Gastrocnemius medialis (tissue), 4 donors: ENCODE measurements at regions not wholly inside any gene's neighbourhood (a gene's known extent, or its start where the extent isn't known, plus 50 kb on each side); places are given as distances from the start of the nearest gene placed in this dataset.
"Not testable (repeated sequence)": the region's sequence is repeated elsewhere in the genome, so short reads cannot be mapped to it uniquely, and the experiment has no call there.

Experiments used
- POLR2A ChIP-seq, 2 donors: fragments of 450-650 bp; IDR thresholded peaks; one replicate each; pipeline ENCODE4 v1.6.1; 2017; ENCODE audit warnings: antibody characterized with exemption in 2 of 2, mild to moderate bottlenecking in 2 of 2, moderate library complexity in 2 of 2
- TF ChIP-seq, protein P1 (sequence below), 5 experiments: fragments of 450-650 bp in 3 of 5; fragments of 200-600 bp in 2 of 5; sonication (generic) in 2 of 5; IDR thresholded peaks in 4 of 5; conservative IDR thresholded peaks in 1 of 5; 1 replicate in 4 of 5; 2 replicates in 1 of 5; pipeline ENCODE4 v1.5.1; 2016 to 2019; ENCODE audit warnings: antibody characterized with exemption in 5 of 5, mild to moderate bottlenecking in 3 of 5, moderate library complexity in 3 of 5

DNA sequence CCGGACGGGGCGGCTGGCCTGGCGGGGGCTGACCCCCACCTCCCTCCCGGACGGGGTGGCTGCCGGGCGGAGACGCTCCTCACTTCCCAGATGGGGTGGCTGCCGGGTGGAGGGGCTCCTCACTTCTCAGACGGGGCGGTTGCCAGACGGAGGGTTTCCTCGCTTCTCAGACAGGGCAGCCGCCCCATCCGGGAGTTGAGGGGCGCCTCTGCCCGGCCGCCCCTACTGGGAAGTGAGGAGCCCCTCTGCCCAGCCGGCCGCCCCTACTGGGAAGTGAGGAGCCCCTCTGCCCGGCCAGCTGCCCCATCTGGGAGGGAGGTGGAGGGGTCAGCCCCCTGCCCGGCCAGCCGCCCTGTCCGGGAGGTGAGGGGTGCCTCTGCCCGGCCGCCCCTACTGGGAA, 761.1 kb upstream of the SPRY2 start:
- TF ChIP-seq, protein P1, sequence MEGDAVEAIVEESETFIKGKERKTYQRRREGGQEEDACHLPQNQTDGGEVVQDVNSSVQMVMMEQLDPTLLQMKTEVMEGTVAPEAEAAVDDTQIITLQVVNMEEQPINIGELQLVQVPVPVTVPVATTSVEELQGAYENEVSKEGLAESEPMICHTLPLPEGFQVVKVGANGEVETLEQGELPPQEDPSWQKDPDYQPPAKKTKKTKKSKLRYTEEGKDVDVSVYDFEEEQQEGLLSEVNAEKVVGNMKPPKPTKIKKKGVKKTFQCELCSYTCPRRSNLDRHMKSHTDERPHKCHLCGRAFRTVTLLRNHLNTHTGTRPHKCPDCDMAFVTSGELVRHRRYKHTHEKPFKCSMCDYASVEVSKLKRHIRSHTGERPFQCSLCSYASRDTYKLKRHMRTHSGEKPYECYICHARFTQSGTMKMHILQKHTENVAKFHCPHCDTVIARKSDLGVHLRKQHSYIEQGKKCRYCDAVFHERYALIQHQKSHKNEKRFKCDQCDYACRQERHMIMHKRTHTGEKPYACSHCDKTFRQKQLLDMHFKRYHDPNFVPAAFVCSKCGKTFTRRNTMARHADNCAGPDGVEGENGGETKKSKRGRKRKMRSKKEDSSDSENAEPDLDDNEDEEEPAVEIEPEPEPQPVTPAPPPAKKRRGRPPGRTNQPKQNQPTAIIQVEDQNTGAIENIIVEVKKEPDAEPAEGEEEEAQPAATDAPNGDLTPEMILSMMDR (IDR thresholded peaks at IDR 0.05 in 4 of 5, conservative IDR thresholded peaks at IDR 0.05 in 1 of 5), result not testable (repeated sequence)
- TF ChIP-seq POLR2A (IDR thresholded peaks at IDR 0.05), result not testable (repeated sequence)
